ENCODE measurements at regions not wholly inside any gene's neighbourhood (a gene's known extent, or its start where the extent isn't known, plus 50 kb on each side); places are given as distances from the start of the nearest gene placed in this dataset.

GRCh38 chr11:26929806-26930517, 64.0 kb upstream of the FIBIN start:
- Histone ChIP-seq H3K27ac (peak overlapping the region in 7 of 12 donors; percentile 31 to 75 (median 55)), H3K27me3 (no peaks in the 10 kb centered on the region), H3K4me1 (peaks cover 0 to 17% (median 0%) of the 10 kb centered on the region in 12 donors), H3K4me3 (no peak overlapping the region), H3K9me3 (peaks cover 0 to 17% (median 0%) of the 10 kb centered on the region in 12 donors), H3K36me3 (no peaks in the 10 kb centered on the region)
- ATAC-seq (no peak), DNase-seq (no peak)
- 44 to 76% (median 59%) methylated on average over 3 of the region's 3 CpGs for WGBS, 4 donors
- TF ChIP-seq POLR2A (IDR thresholded peaks at IDR 0.05): no peak
- TF ChIP-seq CTCF (IDR thresholded peaks at IDR 0.05): no peak
- intact Hi-C loops (cut with DNase I): no loop called here

GRCh38 chr11:26930518-26931247, 63.2 kb upstream of the FIBIN start:
- Histone ChIP-seq H3K27ac (peak overlapping the region in 7 of 12 donors; percentile 31 to 75 (median 55)), H3K4me1 (peaks cover 0 to 17% (median 0%) of the 10 kb centered on the region in 12 donors), H3K9me3 (peaks cover 0 to 17% (median 0%) of the 10 kb centered on the region in 12 donors), H3K27me3 (no peaks in the 10 kb centered on the region), H3K4me3 (no peak overlapping the region), H3K36me3 (no peaks in the 10 kb centered on the region)
- DNase-seq: no peak
- 0 to 92% (median 44%) methylated on average over 1 of the region's 1 CpG for WGBS, 4 donors
- TF ChIP-seq CTCF (IDR thresholded peaks at IDR 0.05) (no peak), POLR2A (IDR thresholded peaks at IDR 0.05) (no peak)
- ATAC-seq: peak in 3 of 4 donors; percentile 33 to 65 (median 34)
- intact Hi-C loops (cut with DNase I): no loop called here

- Histone ChIP-seq H3K27ac (peak overlapping the region in 8 of 12 donors; percentile 20 to 75 (median 51)), H3K9me3 (peaks cover 0 to 17% (median 0%) of the 10 kb centered on the region in 12 donors), H3K36me3 (no peaks in the 10 kb centered on the region), H3K27me3 (no peaks in the 10 kb centered on the region), H3K4me1 (peaks cover 0 to 17% (median 0%) of the 10 kb centered on the region in 12 donors), H3K4me3 (no peak overlapping the region)
- DNase-seq (peak; percentile 38 to 55 (median 46)), ATAC-seq (peak; percentile 33 to 86 (median 80))
- no peak for TF ChIP-seq POLR2A (IDR thresholded peaks at IDR 0.05)
- TF ChIP-seq CTCF (IDR thresholded peaks at IDR 0.05): no peak
- 54 to 78% (median 59%) methylated on average over 1 of the region's 1 CpG for WGBS, 4 donors
- intact Hi-C loops (cut with DNase I): no loop called here
Measured at GRCh38 chr11:26931248-26931631, 62.7 kb upstream of the FIBIN start.

GRCh38 chr11:26931881-26932280, 62.0 kb upstream of the FIBIN start:
- peaks cover 0 to 17% (median 0%) of the 10 kb centered on the region in 12 donors for H3K4me1 ChIP-seq
- ATAC-seq (no peak), DNase-seq (no peak)
- H3K27me3 ChIP-seq: no peaks in the 10 kb centered on the region
- peaks cover 0 to 12% (median 0%) of the 10 kb centered on the region in 12 donors for H3K9me3 ChIP-seq
- peak overlapping the region in 9 of 12 donors; percentile 10 to 75 (median 47) for H3K27ac ChIP-seq
- no peak overlapping the region for H3K4me3 ChIP-seq
- no peak for TF ChIP-seq POLR2A (IDR thresholded peaks at IDR 0.05)
- TF ChIP-seq CTCF (IDR thresholded peaks at IDR 0.05): no peak
- intact Hi-C loops (cut with DNase I): no loop called here
- no peaks in the 10 kb centered on the region for H3K36me3 ChIP-seq

All from heart left ventricle (tissue), 16 donors.